WTC11 (cell line): ENCODE measurements at regions not wholly inside any gene's neighbourhood (a gene's known extent, or its start where the extent isn't known, plus 50 kb on each side); places are given as distances from the start of the nearest gene placed in this dataset.

Source experiments
- AFF4 ChIP-seq: sonication (generic); formaldehyde crosslinking; IDR thresholded peaks from 2 replicates; pipeline ENCODE4 v1.8.1; 2023; ENCODE audit warnings: mild to moderate bottlenecking, missing genetic modification reagents, borderline replicate concordance
- ARID4B ChIP-seq: sonication (generic); formaldehyde crosslinking; IDR thresholded peaks from 2 replicates; pipeline ENCODE4 v1.8.0; 2023; ENCODE audit warnings: missing genetic modification reagents, mild to moderate bottlenecking, borderline replicate concordance
- ATF6 ChIP-seq: sonication (generic); formaldehyde crosslinking; IDR thresholded peaks from 2 replicates; pipeline ENCODE4 v1.8.1; 2023; ENCODE audit warnings: mild to moderate bottlenecking, missing genetic modification reagents
- CDX4 ChIP-seq: fragments of 250-450 bp; sonication (Bioruptor Pico); IDR thresholded peaks from 2 replicates; pipeline ENCODE4 v1.9.0; 2021; ENCODE audit warnings: moderate library complexity, mild to moderate bottlenecking, inconsistent platforms, borderline replicate concordance
- CTCF ChIP-seq: fragments of 200-600 bp; IDR thresholded peaks from 2 replicates; pipeline ENCODE4 v1.8.0; 2022; ENCODE audit warnings: antibody characterized with exemption
- E2F5 ChIP-seq: sonication (generic); formaldehyde crosslinking; IDR thresholded peaks from 2 replicates; pipeline ENCODE4 v1.8.1; 2022; ENCODE audit warnings: mild to moderate bottlenecking, moderate library complexity, missing genetic modification reagents
- ETV6 ChIP-seq: sonication (generic); formaldehyde crosslinking; IDR thresholded peaks from 2 replicates; pipeline ENCODE4 v1.8.1; 2022; ENCODE audit warnings: mild to moderate bottlenecking, missing genetic modification reagents
- GABPB1 ChIP-seq: sonication (generic); formaldehyde crosslinking; IDR thresholded peaks from 2 replicates; pipeline ENCODE4 v1.8.1; 2023; ENCODE audit warnings: mild to moderate bottlenecking, missing genetic modification reagents
- GRHL2 ChIP-seq: fragments of 250-450 bp; sonication (Bioruptor Pico); IDR thresholded peaks from 2 replicates; pipeline ENCODE4 v1.8.0; 2022; ENCODE audit warnings: mild to moderate bottlenecking, moderate library complexity; ENCODE audit not compliant: insufficient replicate concordance, severe bottlenecking
- GTF2I ChIP-seq: fragments of 250-450 bp; sonication (Bioruptor Pico); conservative IDR thresholded peaks from 2 replicates; pipeline ENCODE4 v1.4.0; 2021; ENCODE audit warnings: mild to moderate bottlenecking
- IRF1 ChIP-seq: sonication (generic); formaldehyde crosslinking; IDR thresholded peaks from 2 replicates; pipeline ENCODE4 v1.8.0; 2023; ENCODE audit warnings: missing genetic modification reagents
- JUN ChIP-seq: sonication (generic); formaldehyde crosslinking; IDR thresholded peaks from 2 replicates; pipeline ENCODE4 v1.8.0; 2023; ENCODE audit warnings: mild to moderate bottlenecking, missing genetic modification reagents
- MLX ChIP-seq: sonication (generic); formaldehyde crosslinking; IDR thresholded peaks from 2 replicates; pipeline ENCODE4 v1.8.1; 2023; ENCODE audit warnings: mild to moderate bottlenecking, missing genetic modification reagents, moderate library complexity
- NFATC4 ChIP-seq: fragments of 250-450 bp; sonication (Bioruptor Pico); IDR thresholded peaks from 2 replicates; pipeline ENCODE4 v1.9.0; 2021; ENCODE audit warnings: mild to moderate bottlenecking
- OVOL2 ChIP-seq: fragments of 250-450 bp; sonication (Bioruptor Pico); IDR thresholded peaks from 2 replicates; pipeline ENCODE4 v1.9.0; 2021; ENCODE audit warnings: mild to moderate bottlenecking, borderline replicate concordance
- SMAD3 ChIP-seq: sonication (generic); formaldehyde crosslinking; IDR thresholded peaks from 2 replicates; pipeline ENCODE4 v1.8.0; 2022; ENCODE audit warnings: missing genetic modification reagents, mild to moderate bottlenecking, borderline replicate concordance
- SMAD4 ChIP-seq: sonication (generic); formaldehyde crosslinking; IDR thresholded peaks from 2 replicates; pipeline ENCODE4 v1.8.0; 2022; ENCODE audit warnings: mild to moderate bottlenecking, missing genetic modification reagents
- TEAD1 ChIP-seq: sonication (generic); formaldehyde crosslinking; IDR thresholded peaks from 2 replicates; pipeline ENCODE4 v1.8.0; 2022; ENCODE audit warnings: mild to moderate bottlenecking, missing genetic modification reagents
- TEAD4 ChIP-seq: sonication (generic); formaldehyde crosslinking; IDR thresholded peaks from 2 replicates; pipeline ENCODE4 v1.8.0; 2022; ENCODE audit warnings: mild to moderate bottlenecking, missing genetic modification reagents
- ZNF232 ChIP-seq: sonication (generic); formaldehyde crosslinking; IDR thresholded peaks from 2 replicates; pipeline ENCODE4 v1.8.0; 2022; ENCODE audit warnings: mild to moderate bottlenecking, missing genetic modification reagents
- ZNF416 ChIP-seq: fragments of 250-450 bp; sonication (Bioruptor Pico); IDR thresholded peaks from 2 replicates; pipeline ENCODE4 v1.9.0; 2021; ENCODE audit warnings: mild to moderate bottlenecking, inconsistent platforms

GRCh38 chr11:45091563-45092403 is 54.7 kb upstream of the PRDM11 start (continued):
- TF ChIP-seq ARID4B (CRISPR knock-in tag): no peak
- no peak for TF ChIP-seq CDX4 (CRISPR knock-in tag)
- no peak for TF ChIP-seq SMAD4 (CRISPR knock-in tag)
- TF ChIP-seq OVOL2 (CRISPR knock-in tag): no peak
- TF ChIP-seq TEAD4 (CRISPR knock-in tag): 0 out of 2 replicates have a peak, but pooled peaks have one; percentile 49
- no peak for TF ChIP-seq CTCF
- no peak for TF ChIP-seq ATF6 (CRISPR knock-in tag)
- no peak for TF ChIP-seq SMAD3
- TF ChIP-seq GABPB1: no peak
- TF ChIP-seq ZNF416 (CRISPR knock-in tag): no peak
- no peak for TF ChIP-seq NFATC4 (CRISPR knock-in tag)
- no peak; the same call in 1 of the 2 replicates for TF ChIP-seq TEAD1 (CRISPR knock-in tag)
- TF ChIP-seq GTF2I: no peak
- no peak for TF ChIP-seq MLX
- no peak for TF ChIP-seq ETV6
- no peak for TF ChIP-seq ZNF232 (CRISPR knock-in tag)
- no peak for TF ChIP-seq JUN (CRISPR knock-in tag)
- TF ChIP-seq E2F5: no peak
- TF ChIP-seq AFF4 (CRISPR knock-in tag): no peak
- no peak for TF ChIP-seq IRF1 (CRISPR knock-in tag)
- no peak for TF ChIP-seq GRHL2
